ENCODE measurements at regions not wholly inside any gene's neighbourhood (a gene's known extent, or its start where the extent isn't known, plus 50 kb on each side); places are given as distances from the start of the nearest gene placed in this dataset.

GRCh38 chr6:88301888-88302768 lies 136.0 kb upstream of the CNR1 start:
- no peak for TF ChIP-seq CTCF (IDR thresholded peaks at IDR 0.05)
- H3K36me3 Mint-ChIP-seq (ENCODE audit: unreplicated experiment): no peaks in the 10 kb centered on the region

GRCh38 chr6:88301256-88301655 lies 135.1 kb upstream of the CNR1 start:
- no peak for TF ChIP-seq CTCF (IDR thresholded peaks at IDR 0.05)
- H3K27ac Mint-ChIP-seq (ENCODE audit: unreplicated experiment): no peak overlapping the region
- H3K36me3 Mint-ChIP-seq (ENCODE audit: unreplicated experiment): no peaks in the 10 kb centered on the region
- no peak for DNase-seq (ENCODE audit: extremely low spot score, unreplicated experiment)
- no peaks in the 10 kb centered on the region for H3K27me3 Mint-ChIP-seq (ENCODE audit: unreplicated experiment)
- no peak overlapping the region for H3K4me3 Mint-ChIP-seq (ENCODE audit: unreplicated experiment)
- no peaks in the 10 kb centered on the region for H3K4me1 Mint-ChIP-seq (ENCODE audit: unreplicated experiment)
- no peaks in the 10 kb centered on the region for H3K9me3 Mint-ChIP-seq (ENCODE audit: unreplicated experiment)

More at GRCh38 chr6:88301888-88302768, 136.0 kb upstream of the CNR1 start:
- no peak for DNase-seq (ENCODE audit: extremely low spot score, unreplicated experiment)
- Mint-ChIP-seq H3K4me3 (ENCODE audit: unreplicated experiment) (no peak overlapping the region), H3K9me3 (ENCODE audit: unreplicated experiment) (no peaks in the 10 kb centered on the region), H3K4me1 (ENCODE audit: unreplicated experiment) (no peaks in the 10 kb centered on the region), H3K27me3 (ENCODE audit: unreplicated experiment) (no peaks in the 10 kb centered on the region), H3K27ac (ENCODE audit: unreplicated experiment) (no peak overlapping the region)

- no peak overlapping the region for H3K4me3 Mint-ChIP-seq (ENCODE audit: unreplicated experiment)
- H3K27me3 Mint-ChIP-seq (ENCODE audit: unreplicated experiment): no peaks in the 10 kb centered on the region
- no peak for TF ChIP-seq CTCF (IDR thresholded peaks at IDR 0.05)
- H3K27ac Mint-ChIP-seq (ENCODE audit: unreplicated experiment): no peak overlapping the region
- DNase-seq (ENCODE audit: extremely low spot score, unreplicated experiment): no peak
- H3K36me3 Mint-ChIP-seq (ENCODE audit: unreplicated experiment): no peaks in the 10 kb centered on the region
- H3K9me3 Mint-ChIP-seq (ENCODE audit: unreplicated experiment): no peaks in the 10 kb centered on the region
- no peaks in the 10 kb centered on the region for H3K4me1 Mint-ChIP-seq (ENCODE audit: unreplicated experiment)
Measured at GRCh38 chr6:88298066-88298845, 132.1 kb upstream of the CNR1 start.

- Mint-ChIP-seq H3K4me3 (ENCODE audit: unreplicated experiment) (no peak overlapping the region), H3K36me3 (ENCODE audit: unreplicated experiment) (no peaks in the 10 kb centered on the region), H3K4me1 (ENCODE audit: unreplicated experiment) (no peaks in the 10 kb centered on the region), H3K9me3 (ENCODE audit: unreplicated experiment) (peaks cover 5% of the 10 kb centered on the region), H3K27ac (ENCODE audit: unreplicated experiment) (no peak overlapping the region), H3K27me3 (ENCODE audit: unreplicated experiment) (no peaks in the 10 kb centered on the region)
- no peak for DNase-seq (ENCODE audit: extremely low spot score, unreplicated experiment)
- TF ChIP-seq CTCF (IDR thresholded peaks at IDR 0.05): no peak
Measured at GRCh38 chr6:88296694-88297093, 130.5 kb upstream of the CNR1 start.

GRCh38 chr6:88295663-88296062 lies 129.5 kb upstream of the CNR1 start:
- DNase-seq (ENCODE audit: extremely low spot score, unreplicated experiment): no peak
- H3K36me3 Mint-ChIP-seq (ENCODE audit: unreplicated experiment): no peaks in the 10 kb centered on the region
- no peak for TF ChIP-seq CTCF (IDR thresholded peaks at IDR 0.05)
- H3K4me1 Mint-ChIP-seq (ENCODE audit: unreplicated experiment): no peaks in the 10 kb centered on the region
- no peaks in the 10 kb centered on the region for H3K27me3 Mint-ChIP-seq (ENCODE audit: unreplicated experiment)
- no peak overlapping the region for H3K4me3 Mint-ChIP-seq (ENCODE audit: unreplicated experiment)
- peaks cover 7% of the 10 kb centered on the region for H3K9me3 Mint-ChIP-seq (ENCODE audit: unreplicated experiment)
- H3K27ac Mint-ChIP-seq (ENCODE audit: unreplicated experiment): no peak overlapping the region
